ENCODE measurements at regions not wholly inside any gene's neighbourhood (a gene's known extent, or its start where the extent isn't known, plus 50 kb on each side); places are given as distances from the start of the nearest gene placed in this dataset.

GRCh38 chr20:60113771-60114170, 155.5 kb downstream of the CDH26 start:
- TF ChIP-seq CTCF (IDR thresholded peaks at IDR 0.05) (no peak), POLR2A (IDR thresholded peaks at IDR 0.05) (no peak), EP300 (IDR thresholded peaks at IDR 0.05) (no peak)
